ENCODE measurements at regions not wholly inside any gene's neighbourhood (a gene's known extent, or its start where the extent isn't known, plus 50 kb on each side); places are given as distances from the start of the nearest gene placed in this dataset.
"Not testable (repeated sequence)": the region's sequence is repeated elsewhere in the genome, so short reads cannot be mapped to it uniquely, and the experiment has no call there.

DNA sequence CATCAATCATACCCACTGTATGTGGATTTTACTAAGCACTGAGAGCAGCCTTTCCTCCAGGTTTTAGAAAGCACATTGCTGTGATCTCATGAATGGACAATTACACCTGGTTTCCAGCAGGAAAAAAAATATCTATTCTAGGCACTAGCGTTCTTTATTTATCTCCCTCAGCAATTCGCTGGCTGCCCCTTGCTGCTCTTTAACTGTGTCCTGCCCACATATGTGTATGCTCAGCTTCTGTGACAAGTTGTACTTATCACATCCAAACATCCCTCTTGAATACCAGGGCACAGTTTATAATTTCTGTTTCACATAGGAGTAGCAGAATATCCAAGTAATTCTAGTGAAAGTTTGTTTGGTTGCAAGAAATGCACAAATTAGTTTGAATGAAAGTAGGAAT is 146.8 kb downstream of the USP46 start:
- TF ChIP-seq, protein P1, sequence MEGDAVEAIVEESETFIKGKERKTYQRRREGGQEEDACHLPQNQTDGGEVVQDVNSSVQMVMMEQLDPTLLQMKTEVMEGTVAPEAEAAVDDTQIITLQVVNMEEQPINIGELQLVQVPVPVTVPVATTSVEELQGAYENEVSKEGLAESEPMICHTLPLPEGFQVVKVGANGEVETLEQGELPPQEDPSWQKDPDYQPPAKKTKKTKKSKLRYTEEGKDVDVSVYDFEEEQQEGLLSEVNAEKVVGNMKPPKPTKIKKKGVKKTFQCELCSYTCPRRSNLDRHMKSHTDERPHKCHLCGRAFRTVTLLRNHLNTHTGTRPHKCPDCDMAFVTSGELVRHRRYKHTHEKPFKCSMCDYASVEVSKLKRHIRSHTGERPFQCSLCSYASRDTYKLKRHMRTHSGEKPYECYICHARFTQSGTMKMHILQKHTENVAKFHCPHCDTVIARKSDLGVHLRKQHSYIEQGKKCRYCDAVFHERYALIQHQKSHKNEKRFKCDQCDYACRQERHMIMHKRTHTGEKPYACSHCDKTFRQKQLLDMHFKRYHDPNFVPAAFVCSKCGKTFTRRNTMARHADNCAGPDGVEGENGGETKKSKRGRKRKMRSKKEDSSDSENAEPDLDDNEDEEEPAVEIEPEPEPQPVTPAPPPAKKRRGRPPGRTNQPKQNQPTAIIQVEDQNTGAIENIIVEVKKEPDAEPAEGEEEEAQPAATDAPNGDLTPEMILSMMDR (IDR thresholded peaks at IDR 0.05; ENCODE audit: extremely low read depth, insufficient read depth, missing control alignments), result no peak
- in situ Hi-C loops (cut with MboI; ENCODE audit: low pct_unique_long_range_greater_than_20kb, low sequenced_read_pairs, unreplicated experiment), result no loop called here
- DNase-seq (ENCODE audit: low spot score), result no peak

DNA sequence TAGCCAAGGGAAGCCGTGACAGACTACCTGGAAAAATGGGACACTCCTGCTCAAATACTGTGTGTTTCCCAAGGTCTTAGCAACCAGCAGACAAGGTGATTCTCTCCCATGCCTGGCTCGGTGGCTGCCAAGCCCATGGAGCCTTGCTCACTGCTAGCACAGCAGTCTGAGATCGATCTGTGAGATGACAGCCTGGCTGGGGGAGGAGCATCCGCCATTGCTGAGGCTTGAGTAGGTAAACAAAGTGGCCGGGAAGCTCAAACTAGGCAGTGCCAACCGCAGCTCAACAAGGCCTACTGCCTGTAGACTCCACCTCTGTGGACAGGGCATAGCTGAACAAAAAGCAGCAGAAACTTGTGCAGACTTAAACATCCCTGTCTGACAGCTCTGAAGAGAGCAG is 137.0 kb downstream of the USP46 start:
- in situ Hi-C loops (cut with MboI; ENCODE audit: low pct_unique_long_range_greater_than_20kb, low sequenced_read_pairs, unreplicated experiment); DNase-seq (ENCODE audit: low spot score): not testable (repeated sequence)

DNA sequence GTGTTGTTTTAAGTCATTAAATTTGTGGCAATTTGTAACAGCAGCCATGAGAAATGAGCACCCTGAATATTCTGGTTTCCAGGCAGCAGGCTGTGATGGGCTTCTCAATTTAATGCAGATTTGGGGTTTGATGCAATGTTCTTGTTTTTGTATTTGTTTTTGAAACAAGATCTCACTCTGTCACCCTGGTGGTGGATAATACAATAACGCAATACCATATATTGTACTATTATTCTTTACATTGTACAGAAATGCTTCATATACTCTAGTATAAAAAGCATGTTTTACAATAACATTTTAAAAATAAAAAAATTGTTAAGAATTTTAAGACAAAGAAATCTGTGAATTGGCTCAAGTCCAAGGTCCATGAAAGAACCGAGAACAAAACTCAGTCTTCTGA is 129.1 kb downstream of the USP46 start:
- TF ChIP-seq, protein P1 (IDR thresholded peaks at IDR 0.05; ENCODE audit: extremely low read depth, insufficient read depth, missing control alignments), result no peak
- in situ Hi-C loops (cut with MboI; ENCODE audit: low pct_unique_long_range_greater_than_20kb, low sequenced_read_pairs, unreplicated experiment), result no loop called here
- DNase-seq (ENCODE audit: low spot score), result no peak

DNA sequence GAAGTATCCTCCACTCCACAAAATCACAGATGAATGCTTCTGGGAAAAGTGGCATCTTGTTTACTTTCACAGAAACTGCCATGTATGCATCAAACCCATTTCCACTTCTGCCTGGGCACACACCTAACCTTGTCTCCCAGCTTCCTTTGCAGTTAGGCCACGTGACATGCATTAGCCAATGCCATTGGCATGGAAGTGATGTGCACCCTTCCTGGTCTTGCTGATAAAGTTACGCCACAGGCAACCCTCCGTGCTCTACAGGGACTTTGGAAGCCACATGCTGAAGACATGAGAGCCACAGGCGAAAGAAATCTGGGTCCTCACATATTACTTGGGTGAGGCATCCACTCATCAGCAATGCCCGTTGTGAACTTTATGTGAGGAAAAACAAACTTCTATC is 123.3 kb downstream of the USP46 start:
- in situ Hi-C loops (cut with MboI; ENCODE audit: low pct_unique_long_range_greater_than_20kb, low sequenced_read_pairs, unreplicated experiment), result no loop called here
- no peak for DNase-seq (ENCODE audit: low spot score)
- TF ChIP-seq, protein P1 (IDR thresholded peaks at IDR 0.05; ENCODE audit: extremely low read depth, insufficient read depth, missing control alignments), result no peak

Measured in GM13977 (cell line).